Vagina (tissue), 2 donors: ENCODE measurements at regions not wholly inside any gene's neighbourhood (a gene's known extent, or its start where the extent isn't known, plus 50 kb on each side); places are given as distances from the start of the nearest gene placed in this dataset. TPM values are rescaled to one million over a fixed set of nuclear protein-coding genes. Genes with fewer than 3 reads are reported as not detected.
"Not testable (repeated sequence)": the region's sequence is repeated elsewhere in the genome, so short reads cannot be mapped to it uniquely, and the experiment has no call there.

ENCODE experiments used
- DNase-seq, 2 donors: peaks; one replicate each; pipeline ENCODE4 v3.0.0-alpha.2; 2017; ENCODE audit errors: extremely low spot score in 2 of 2
- H3K27ac ChIP-seq: fragments of 200-600 bp; sonication (generic); one replicate; pipeline ENCODE4 v1.5.1; 2019
- H3K27me3 ChIP-seq: fragments of 200-600 bp; sonication (generic); one replicate; pipeline ENCODE4 v1.5.1; 2019
- H3K36me3 ChIP-seq, 2 donors: fragments of 200-600 bp; sonication (generic); one replicate each; pipeline ENCODE4 v1.5.1; 2017 to 2019
- H3K4me1 ChIP-seq: fragments of 200-600 bp; sonication (generic); one replicate; pipeline ENCODE4 v1.5.1; 2019
- H3K4me3 ChIP-seq, 2 donors: fragments of 200-600 bp; sonication (generic); 1 replicate in 1 of 2; 2 replicates in 1 of 2; pipeline ENCODE4 v1.5.1; 2016 to 2019
- H3K9me3 ChIP-seq: fragments of 200-600 bp; sonication (generic); one replicate; pipeline ENCODE4 v1.5.1; 2019
- POLR2A ChIP-seq, 2 donors: fragments of 450-650 bp; IDR thresholded peaks; one replicate each; pipeline ENCODE4 v1.6.1; 2017; ENCODE audit warnings: antibody characterized with exemption in 2 of 2, mild to moderate bottlenecking in 2 of 2, moderate library complexity in 2 of 2
- POLR2AphosphoS5 ChIP-seq, 2 donors: sonication (generic); formaldehyde crosslinking; IDR thresholded peaks; one replicate each; pipeline ENCODE4 v1.9.0; 2017; ENCODE audit warnings: antibody characterized with exemption in 2 of 2, mild to moderate bottlenecking in 2 of 2, low read depth in 1 of 2; ENCODE audit not compliant: insufficient read depth in 1 of 2
- intact Hi-C: fragments of 100-400 bp; cut with DNase I; formaldehyde crosslinking; loops from one replicate; pipeline ENCODE4 v1.15.1; 2023
- microRNA-seq: library from miRNA; unstranded; fragments of <30 nt; microRNA quantifications from one replicate; pipeline ENCODE4, GENCODE V29; 2017; ENCODE audit warnings: borderline number of aligned reads, borderline replicate concordance
- small RNA-seq: library from RNA; depleted of rRNA; stranded (forward); fragments of <200 nt; gene quantifications from one replicate; pipeline ENCODE3, GENCODE V24; 2016
- TF ChIP-seq, protein P1 (sequence below), 3 experiments: fragments of 450-650 bp in 2 of 3; fragments of 200-600 bp in 1 of 3; sonication (generic) in 1 of 3; IDR thresholded peaks; one replicate each; pipeline ENCODE4 v1.5.1; 2017 to 2019; ENCODE audit warnings: antibody characterized with exemption in 3 of 3, mild to moderate bottlenecking in 2 of 3, moderate library complexity in 2 of 3

DNA sequence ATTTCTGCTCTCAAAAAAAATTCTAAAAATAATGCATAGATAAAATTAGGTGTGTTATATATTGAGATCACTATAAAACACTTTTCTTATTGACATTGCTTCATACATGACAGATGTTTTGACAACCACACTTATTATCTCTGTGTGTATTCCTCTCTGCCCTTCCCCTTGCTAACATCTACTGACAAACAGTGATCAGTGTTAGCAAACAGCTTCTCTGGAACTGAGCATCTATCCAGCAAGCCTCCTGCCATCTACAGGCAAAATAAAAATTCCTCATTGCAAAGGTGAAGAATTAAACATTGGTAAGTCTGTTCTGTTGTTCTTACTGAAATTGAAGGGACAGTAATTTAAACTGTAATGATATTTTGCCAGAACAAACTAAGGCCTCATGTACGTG, 2153.9 kb downstream of the NCAM2 start:
- Histone ChIP-seq H3K36me3 (no peaks in the 10 kb centered on the region), H3K4me1 (no peaks in the 10 kb centered on the region), H3K9me3 (no peaks in the 10 kb centered on the region), H3K27me3 (no peaks in the 10 kb centered on the region), H3K4me3 (no peak overlapping the region), H3K27ac (no peak overlapping the region)
- no peak for DNase-seq
- TF ChIP-seq POLR2A (IDR thresholded peaks at IDR 0.05), result no peak
- TF ChIP-seq POLR2AphosphoS5 (IDR thresholded peaks at IDR 0.05; ENCODE audit: insufficient read depth in 1 of 2, low read depth in 1 of 2), result no peak
- TF ChIP-seq, protein P1, sequence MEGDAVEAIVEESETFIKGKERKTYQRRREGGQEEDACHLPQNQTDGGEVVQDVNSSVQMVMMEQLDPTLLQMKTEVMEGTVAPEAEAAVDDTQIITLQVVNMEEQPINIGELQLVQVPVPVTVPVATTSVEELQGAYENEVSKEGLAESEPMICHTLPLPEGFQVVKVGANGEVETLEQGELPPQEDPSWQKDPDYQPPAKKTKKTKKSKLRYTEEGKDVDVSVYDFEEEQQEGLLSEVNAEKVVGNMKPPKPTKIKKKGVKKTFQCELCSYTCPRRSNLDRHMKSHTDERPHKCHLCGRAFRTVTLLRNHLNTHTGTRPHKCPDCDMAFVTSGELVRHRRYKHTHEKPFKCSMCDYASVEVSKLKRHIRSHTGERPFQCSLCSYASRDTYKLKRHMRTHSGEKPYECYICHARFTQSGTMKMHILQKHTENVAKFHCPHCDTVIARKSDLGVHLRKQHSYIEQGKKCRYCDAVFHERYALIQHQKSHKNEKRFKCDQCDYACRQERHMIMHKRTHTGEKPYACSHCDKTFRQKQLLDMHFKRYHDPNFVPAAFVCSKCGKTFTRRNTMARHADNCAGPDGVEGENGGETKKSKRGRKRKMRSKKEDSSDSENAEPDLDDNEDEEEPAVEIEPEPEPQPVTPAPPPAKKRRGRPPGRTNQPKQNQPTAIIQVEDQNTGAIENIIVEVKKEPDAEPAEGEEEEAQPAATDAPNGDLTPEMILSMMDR (IDR thresholded peaks at IDR 0.05), result no peak
- intact Hi-C loops, result no loop called here

DNA sequence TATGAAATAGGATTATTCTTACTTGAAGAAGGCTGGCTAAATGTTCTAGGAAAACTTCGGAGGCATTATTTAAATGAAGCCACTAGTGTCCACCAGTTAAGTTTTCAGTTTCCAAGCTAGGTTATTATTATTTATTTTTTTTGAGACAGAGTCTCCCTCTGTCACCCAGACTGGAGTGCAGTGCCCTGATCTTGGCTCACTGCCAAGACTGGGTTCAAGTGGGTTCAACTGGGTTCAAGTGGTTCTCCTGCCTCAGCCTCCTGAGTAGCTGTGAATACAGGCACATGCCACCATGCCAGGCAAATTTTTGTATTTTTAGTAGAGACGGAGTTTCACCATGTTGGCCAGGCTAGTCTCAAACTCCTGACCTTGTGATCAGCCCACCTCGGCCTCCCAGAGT, 2155.6 kb downstream of the NCAM2 start:
- H3K27ac ChIP-seq, H3K4me1 ChIP-seq, H3K4me3 ChIP-seq, DNase-seq, intact Hi-C loops, H3K27me3 ChIP-seq, H3K36me3 ChIP-seq, H3K9me3 ChIP-seq: not testable (repeated sequence)

DNA sequence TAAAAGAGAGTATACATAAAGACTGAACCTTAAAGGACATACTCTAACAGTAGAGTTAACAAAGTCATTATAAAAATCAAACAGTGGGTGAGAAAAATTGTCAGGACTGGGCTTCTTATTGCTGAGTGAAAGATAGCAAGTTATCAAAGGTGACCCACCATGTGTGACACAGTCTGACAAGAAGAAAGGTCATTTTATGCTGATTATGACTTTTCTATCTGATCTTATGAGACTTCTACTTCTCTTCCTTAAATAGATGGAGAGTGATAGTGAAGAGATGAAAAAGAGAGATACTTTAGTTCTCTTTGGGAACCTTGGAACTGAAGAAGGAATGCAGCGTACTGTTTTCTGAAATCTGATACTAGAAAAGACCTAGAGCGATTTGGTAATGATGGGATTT, 2157.1 kb downstream of the NCAM2 start:
- Histone ChIP-seq H3K36me3 (no peaks in the 10 kb centered on the region), H3K4me1 (no peaks in the 10 kb centered on the region), H3K27me3 (no peaks in the 10 kb centered on the region), H3K9me3 (no peaks in the 10 kb centered on the region), H3K27ac (no peak overlapping the region), H3K4me3 (no peak overlapping the region)
- no peak for DNase-seq
- intact Hi-C loops, result no loop called here
- TF ChIP-seq, protein P1 (IDR thresholded peaks at IDR 0.05), result no peak
- TF ChIP-seq POLR2AphosphoS5 (IDR thresholded peaks at IDR 0.05; ENCODE audit: insufficient read depth in 1 of 2, low read depth in 1 of 2) (no peak), POLR2A (IDR thresholded peaks at IDR 0.05) (no peak)

DNA sequence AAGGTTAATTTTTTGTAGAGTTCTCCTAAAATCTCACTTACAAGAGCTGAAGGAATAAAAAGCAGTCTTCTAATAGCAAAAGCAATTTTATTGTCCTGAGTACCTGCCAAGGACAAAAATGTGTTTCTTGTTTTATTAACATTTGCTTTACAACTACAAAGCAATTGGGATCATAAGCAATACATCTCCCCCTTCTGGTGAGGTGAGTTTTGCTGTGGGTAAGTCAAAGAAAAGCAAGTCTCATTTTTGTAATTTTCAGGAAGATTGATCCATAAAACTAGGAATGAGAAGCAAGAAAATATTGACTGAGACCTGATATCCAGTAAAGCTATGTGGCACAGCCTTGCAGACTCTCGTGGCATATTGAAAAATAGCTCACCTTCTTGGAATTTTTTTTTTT, 2162.7 kb downstream of the NCAM2 start:
- Histone ChIP-seq H3K36me3 (no peaks in the 10 kb centered on the region), H3K27ac (no peak overlapping the region), H3K27me3 (no peaks in the 10 kb centered on the region), H3K9me3 (no peaks in the 10 kb centered on the region), H3K4me3 (no peak overlapping the region), H3K4me1 (no peaks in the 10 kb centered on the region)
- intact Hi-C loops, result no loop called here
- TF ChIP-seq, protein P1 (IDR thresholded peaks at IDR 0.05), result no peak
- no peak for TF ChIP-seq POLR2AphosphoS5 (IDR thresholded peaks at IDR 0.05; ENCODE audit: insufficient read depth in 1 of 2, low read depth in 1 of 2)
- no peak for TF ChIP-seq POLR2A (IDR thresholded peaks at IDR 0.05)
- no peak for DNase-seq

DNA sequence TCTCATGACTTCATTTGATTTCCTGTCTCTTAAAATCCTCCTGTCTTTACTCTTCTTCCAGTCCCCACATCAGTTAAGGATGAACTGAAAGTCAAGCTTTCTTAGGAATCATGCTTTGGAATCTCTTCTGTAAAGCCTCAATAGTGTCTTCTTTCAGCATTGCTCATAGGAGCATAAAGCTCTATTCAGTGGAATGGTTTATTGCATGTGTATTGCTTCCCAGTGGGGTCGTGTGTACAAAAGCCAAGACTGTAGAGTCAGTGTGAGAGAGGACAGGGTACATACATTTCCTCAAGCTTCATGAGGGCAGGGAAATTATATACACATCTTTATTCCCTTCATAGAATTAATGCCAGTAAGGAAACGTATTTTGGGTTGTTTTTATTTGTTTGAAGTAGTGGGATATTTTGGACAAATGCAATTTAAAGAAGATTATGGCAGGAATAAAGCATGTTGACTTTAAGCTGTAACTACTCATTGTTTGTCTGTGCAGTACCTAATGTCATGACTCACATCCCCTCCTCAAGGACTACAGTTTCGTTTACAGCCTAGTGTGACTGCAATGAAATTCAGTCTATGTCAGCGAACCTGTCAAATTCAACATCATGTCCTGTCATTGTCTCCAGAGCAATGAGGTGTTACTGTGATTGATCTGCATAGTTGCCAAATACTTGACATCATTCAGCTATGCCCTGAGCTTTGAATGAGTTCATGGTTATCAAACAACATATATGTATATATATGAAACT, 2164.2 kb downstream of the NCAM2 start:
- intact Hi-C loops, result no loop called here
- no peaks in the 10 kb centered on the region for H3K9me3 ChIP-seq
- H3K27ac ChIP-seq, result no peak overlapping the region
- no peak overlapping the region for H3K4me3 ChIP-seq
- no peak for TF ChIP-seq POLR2A (IDR thresholded peaks at IDR 0.05)
- TF ChIP-seq, protein P1 (IDR thresholded peaks at IDR 0.05), result no peak
- TF ChIP-seq POLR2AphosphoS5 (IDR thresholded peaks at IDR 0.05; ENCODE audit: insufficient read depth in 1 of 2, low read depth in 1 of 2), result no peak
- no peak for DNase-seq
- H3K36me3 ChIP-seq, result no peaks in the 10 kb centered on the region
- no peaks in the 10 kb centered on the region for H3K4me1 ChIP-seq
- H3K27me3 ChIP-seq, result no peaks in the 10 kb centered on the region

Small RNA genes lying in the stretch of these regions (microRNA-seq; reads per million reads assigned to microRNA genes)
- gene MIR6130, result not detected

Small RNA genes lying in the stretch of these regions (small RNA-seq; reads per million reads assigned to genes)
- gene MIR6130, result not detected
- gene RNU4-45P, result not detected
